Upper lobe of left lung (tissue), 6 donors: ENCODE measurements at regions not wholly inside any gene's neighbourhood (a gene's known extent, or its start where the extent isn't known, plus 50 kb on each side); places are given as distances from the start of the nearest gene placed in this dataset.

ENCODE experiments used
- ATAC-seq, 2 donors: fragments of 200-7000 bp; cut with Tn5 transposase; one replicate each; pipeline ENCODE4 v1.9.1; 2022; ENCODE audit warnings: mild to moderate bottlenecking in 2 of 2, moderate library complexity in 2 of 2; ENCODE audit not compliant: low FRiP score in 2 of 2
- DNase-seq, 2 donors: peaks; one replicate each; pipeline ENCODE4 v3.0.0-alpha.2; 2019 to 2020
- H3K27ac ChIP-seq, 4 donors: fragments of 200-600 bp; sonication (generic); one replicate each; pipeline ENCODE4 v1.5.1; 2016 to 2019
- H3K27me3 ChIP-seq, 4 donors: fragments of 200-600 bp; sonication (generic); one replicate each; pipeline ENCODE4 v1.5.1; 2017 to 2019
- H3K36me3 ChIP-seq, 4 donors: fragments of 200-600 bp; sonication (generic); one replicate each; pipeline ENCODE4 v1.5.1; 2016 to 2019
- H3K4me1 ChIP-seq, 4 donors: fragments of 200-600 bp; sonication (generic); one replicate each; pipeline ENCODE4 v1.5.1; 2018 to 2019
- H3K4me3 ChIP-seq, 4 donors: fragments of 200-600 bp; sonication (generic); one replicate each; pipeline ENCODE4 v1.5.1; 2017 to 2019; ENCODE audit warnings: mild to moderate bottlenecking in 2 of 4, moderate library complexity in 1 of 4
- H3K9me3 ChIP-seq, 4 donors: fragments of 200-600 bp; sonication (generic); one replicate each; pipeline ENCODE4 v1.5.1; 2018 to 2019
- CTCF ChIP-seq, 6 experiments: fragments of 450-650 bp in 4 of 6; fragments of 200-600 bp in 2 of 6; sonication (generic) in 2 of 6; IDR thresholded peaks; one replicate each; pipeline ENCODE4 v1.5.1; 2016 to 2019; ENCODE audit warnings: antibody characterized with exemption in 6 of 6
- EP300 ChIP-seq, 4 donors: sonication (generic); formaldehyde crosslinking; IDR thresholded peaks; one replicate each; pipeline ENCODE4 v1.5.1; 2017; ENCODE audit warnings: antibody characterized with exemption in 4 of 4, control low read depth in 2 of 4
- POLR2A ChIP-seq, 4 donors: fragments of 450-650 bp; IDR thresholded peaks; one replicate each; pipeline ENCODE4 v1.5.1; 2016 to 2017; ENCODE audit warnings: antibody characterized with exemption in 4 of 4, mild to moderate bottlenecking in 2 of 4
- POLR2AphosphoS5 ChIP-seq, 2 donors: sonication (generic); formaldehyde crosslinking; IDR thresholded peaks; one replicate each; pipeline ENCODE4 v1.5.1; 2017; ENCODE audit warnings: antibody characterized with exemption in 2 of 2
- WGBS, 2 donors: methylation state at CpG; one replicate each; pipeline ENCODE4 v1.1.5; 2017 to 2018; 5-methylcytosine and 5-hydroxymethylcytosine counted together
- donor health status: DM: no; HTN: no; CAD: no; lungs with moderate emphysema.
- donor health status: DM: no; HTN: yes; CAD: no; lungs with severe emphysema.

GRCh38 chr7:25557379-25557917, 329.2 kb upstream of the NPVF start:
- no peaks in the 10 kb centered on the region for H3K27me3 ChIP-seq
- no peaks in the 10 kb centered on the region for H3K36me3 ChIP-seq
- ATAC-seq (no peak), DNase-seq (no peak)
- H3K9me3 ChIP-seq = no peaks in the 10 kb centered on the region
- H3K4me3 ChIP-seq = no peak overlapping the region
- no peak overlapping the region for H3K27ac ChIP-seq
- no peak for TF ChIP-seq CTCF (IDR thresholded peaks at IDR 0.05)
- no peak for TF ChIP-seq EP300 (IDR thresholded peaks at IDR 0.05)
- TF ChIP-seq POLR2AphosphoS5 (IDR thresholded peaks at IDR 0.05) = peak in 1 of 2 donors; percentile 71
- no peak for TF ChIP-seq POLR2A (IDR thresholded peaks at IDR 0.05)
- 46% methylated on average over 8 of the region's 8 CpGs for WGBS, 2 donors
- H3K4me1 ChIP-seq = peaks cover 0 to 8% (median 2%) of the 10 kb centered on the region in 4 donors

DNA sequence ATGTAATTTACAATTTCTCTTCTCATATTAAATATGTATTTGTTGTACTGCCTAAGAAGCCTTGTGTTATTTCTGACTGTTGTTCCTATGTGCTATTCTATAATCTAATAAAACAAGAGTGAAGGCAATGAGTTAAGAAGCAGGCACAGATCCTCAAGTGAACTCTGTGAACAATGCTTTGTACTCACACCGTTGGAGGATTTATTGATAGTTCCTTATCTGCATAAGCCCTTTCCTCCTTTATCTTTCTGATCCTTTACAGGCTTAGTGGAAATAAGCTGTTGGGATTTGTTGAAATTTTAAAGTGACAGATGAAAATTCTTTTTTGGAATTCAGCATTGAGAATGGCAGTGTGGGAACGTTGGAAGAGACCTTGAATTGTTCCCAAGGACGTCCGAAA, 329.6 kb upstream of the NPVF start:
- 46 to 56% methylated on average over 4 of the region's 4 CpGs for WGBS, 2 donors
- Histone ChIP-seq H3K36me3 (no peaks in the 10 kb centered on the region), H3K27ac (no peak overlapping the region), H3K4me1 (peaks cover 0 to 8% (median 2%) of the 10 kb centered on the region in 4 donors), H3K27me3 (no peaks in the 10 kb centered on the region), H3K4me3 (no peak overlapping the region), H3K9me3 (no peaks in the 10 kb centered on the region)
- TF ChIP-seq POLR2AphosphoS5 (IDR thresholded peaks at IDR 0.05) = no peak
- no peak for TF ChIP-seq POLR2A (IDR thresholded peaks at IDR 0.05)
- no peak for TF ChIP-seq EP300 (IDR thresholded peaks at IDR 0.05)
- TF ChIP-seq CTCF (IDR thresholded peaks at IDR 0.05) = no peak
- DNase-seq = no peak
- ATAC-seq = no peak

DNA sequence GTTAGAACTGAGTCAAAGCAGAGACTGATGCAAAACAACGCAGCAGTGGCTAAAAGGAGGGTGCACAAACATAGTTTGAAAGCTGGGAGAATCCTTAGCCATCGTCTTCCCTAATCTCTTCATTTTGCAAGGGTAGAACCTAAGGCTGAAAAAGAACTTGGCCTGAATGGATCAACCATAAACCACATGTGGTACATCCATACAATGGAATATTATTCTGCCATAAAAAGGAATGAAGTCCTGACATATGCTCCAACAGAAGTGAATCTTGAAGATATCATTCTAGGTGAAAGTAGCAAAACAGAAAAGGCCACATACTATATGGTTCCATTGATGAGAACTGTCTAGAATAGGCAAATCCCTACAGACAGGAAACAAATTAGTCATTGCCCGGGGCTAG, 330.3 kb upstream of the NPVF start:
- Histone ChIP-seq H3K4me3 (no peak overlapping the region), H3K36me3 (no peaks in the 10 kb centered on the region), H3K9me3 (no peaks in the 10 kb centered on the region), H3K27me3 (no peaks in the 10 kb centered on the region), H3K27ac (no peak overlapping the region), H3K4me1 (peaks cover 0 to 8% (median 2%) of the 10 kb centered on the region in 4 donors)
- whole genome bisulfite sequencing, 2 donors = 94 to 95% methylated on average over 3 of the region's 3 CpGs
- no peak for TF ChIP-seq CTCF (IDR thresholded peaks at IDR 0.05)
- no peak for TF ChIP-seq POLR2A (IDR thresholded peaks at IDR 0.05)
- no peak for TF ChIP-seq POLR2AphosphoS5 (IDR thresholded peaks at IDR 0.05)
- TF ChIP-seq EP300 (IDR thresholded peaks at IDR 0.05) = no peak
- no peak for ATAC-seq
- no peak for DNase-seq

DNA sequence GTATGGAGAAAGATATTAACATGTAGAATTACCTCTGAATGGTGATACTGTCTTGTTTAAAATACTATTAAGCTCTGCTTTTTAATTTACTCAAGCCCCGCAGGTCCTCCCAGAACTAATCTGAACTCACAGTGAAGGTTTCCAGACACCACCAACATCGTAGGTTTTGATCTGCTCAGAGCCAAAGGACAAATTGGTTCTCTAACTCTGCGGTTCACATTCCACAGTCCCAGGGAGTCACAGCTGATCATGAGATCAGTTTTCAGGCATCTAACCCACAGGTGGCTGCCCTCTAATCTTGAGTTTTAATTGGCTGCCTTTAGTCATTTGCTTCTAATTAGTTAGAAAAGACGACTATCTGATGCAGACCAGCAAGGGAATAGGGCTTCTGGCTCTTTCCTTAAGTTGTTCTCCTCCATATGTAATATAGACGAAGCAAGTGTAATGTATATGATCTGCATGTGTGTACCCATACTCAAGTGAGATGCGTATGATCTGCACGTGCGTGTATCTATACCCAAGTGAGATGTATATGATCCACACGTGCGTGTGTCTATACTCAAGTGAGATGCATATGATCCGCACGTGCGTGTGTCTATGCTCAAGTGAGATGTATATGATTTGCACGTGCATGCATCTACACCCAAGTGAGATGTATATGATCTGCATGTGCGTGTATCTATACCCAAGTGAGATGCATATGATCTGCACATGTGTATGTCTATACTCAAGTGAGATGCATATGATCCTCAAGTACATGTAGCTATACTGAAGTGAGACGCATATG, 331.5 kb upstream of the NPVF start:
- 86 to 89% methylated on average over 16 of the region's 16 CpGs for WGBS, 2 donors
- Histone ChIP-seq H3K9me3 (no peaks in the 10 kb centered on the region), H3K27me3 (no peaks in the 10 kb centered on the region), H3K4me1 (peaks cover 0 to 8% (median 2%) of the 10 kb centered on the region in 4 donors), H3K4me3 (no peak overlapping the region), H3K36me3 (no peaks in the 10 kb centered on the region), H3K27ac (no peak overlapping the region)
- ATAC-seq (no peak), DNase-seq (no peak)
- no peak for TF ChIP-seq CTCF (IDR thresholded peaks at IDR 0.05)
